ENCODE measurements at regions not wholly inside any gene's neighbourhood (a gene's known extent, or its start where the extent isn't known, plus 50 kb on each side); places are given as distances from the start of the nearest gene placed in this dataset.

DNA sequence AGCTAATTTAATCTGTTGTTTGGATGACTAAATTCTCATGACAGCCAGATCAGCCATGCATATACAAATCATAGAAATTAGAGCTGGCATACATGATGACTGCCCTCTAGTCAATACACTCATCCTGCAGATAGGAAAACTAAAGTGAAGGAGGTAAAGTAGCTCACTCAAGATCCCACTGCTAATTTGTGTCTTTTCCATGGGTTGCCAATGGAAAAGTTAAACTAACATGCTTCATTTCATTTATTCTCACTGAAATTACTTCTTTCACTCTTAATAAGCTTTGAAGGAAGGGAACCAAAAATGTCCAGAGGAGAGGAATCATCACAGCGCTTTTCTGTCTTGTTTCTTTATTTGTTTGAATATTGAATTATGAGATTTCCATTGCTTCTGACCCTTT lies 308.2 kb downstream of the GJA1 start:
- TF ChIP-seq, protein P1, sequence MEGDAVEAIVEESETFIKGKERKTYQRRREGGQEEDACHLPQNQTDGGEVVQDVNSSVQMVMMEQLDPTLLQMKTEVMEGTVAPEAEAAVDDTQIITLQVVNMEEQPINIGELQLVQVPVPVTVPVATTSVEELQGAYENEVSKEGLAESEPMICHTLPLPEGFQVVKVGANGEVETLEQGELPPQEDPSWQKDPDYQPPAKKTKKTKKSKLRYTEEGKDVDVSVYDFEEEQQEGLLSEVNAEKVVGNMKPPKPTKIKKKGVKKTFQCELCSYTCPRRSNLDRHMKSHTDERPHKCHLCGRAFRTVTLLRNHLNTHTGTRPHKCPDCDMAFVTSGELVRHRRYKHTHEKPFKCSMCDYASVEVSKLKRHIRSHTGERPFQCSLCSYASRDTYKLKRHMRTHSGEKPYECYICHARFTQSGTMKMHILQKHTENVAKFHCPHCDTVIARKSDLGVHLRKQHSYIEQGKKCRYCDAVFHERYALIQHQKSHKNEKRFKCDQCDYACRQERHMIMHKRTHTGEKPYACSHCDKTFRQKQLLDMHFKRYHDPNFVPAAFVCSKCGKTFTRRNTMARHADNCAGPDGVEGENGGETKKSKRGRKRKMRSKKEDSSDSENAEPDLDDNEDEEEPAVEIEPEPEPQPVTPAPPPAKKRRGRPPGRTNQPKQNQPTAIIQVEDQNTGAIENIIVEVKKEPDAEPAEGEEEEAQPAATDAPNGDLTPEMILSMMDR (IDR thresholded peaks at IDR 0.05), result no peak
- Histone ChIP-seq H3K4me2 (ENCODE audit: low read length) (no peak overlapping the region), H3K27me3 (ENCODE audit: control insufficient read depth, insufficient read depth, low read length) (no peaks in the 10 kb centered on the region), H3K9me3 (ENCODE audit: control insufficient read depth, low read length) (no peaks in the 10 kb centered on the region), H3K4me1 (no peaks in the 10 kb centered on the region), H3K27ac (no peak overlapping the region), H3K36me3 (ENCODE audit: control insufficient read depth, insufficient read depth, low read length) (no peaks in the 10 kb centered on the region), H3K4me3 (ENCODE audit: low read depth, low read length) (no peak overlapping the region), H3K9ac (no peak overlapping the region), H3K79me2 (no peaks in the 10 kb centered on the region), H2AFZ (no peak overlapping the region)

- no peak overlapping the region for H3K9ac ChIP-seq
- H3K27ac ChIP-seq, result no peak overlapping the region
- no peaks in the 10 kb centered on the region for H3K27me3 ChIP-seq (ENCODE audit: control insufficient read depth, insufficient read depth, low read length)
- H3K9me3 ChIP-seq (ENCODE audit: control insufficient read depth, low read length), result no peaks in the 10 kb centered on the region
- no peaks in the 10 kb centered on the region for H3K36me3 ChIP-seq (ENCODE audit: control insufficient read depth, insufficient read depth, low read length)
- no peak overlapping the region for H3K4me3 ChIP-seq (ENCODE audit: low read depth, low read length)
- no peaks in the 10 kb centered on the region for H3K79me2 ChIP-seq
- H3K4me1 ChIP-seq, result no peaks in the 10 kb centered on the region
- H3K4me2 ChIP-seq (ENCODE audit: low read length), result no peak overlapping the region
- TF ChIP-seq, protein P1 (IDR thresholded peaks at IDR 0.05), result no peak
- no peak overlapping the region for H2AFZ ChIP-seq
These were observed 312.9 kb downstream of the GJA1 start for GRCh38 chr6:121748376-121748775.

DNA sequence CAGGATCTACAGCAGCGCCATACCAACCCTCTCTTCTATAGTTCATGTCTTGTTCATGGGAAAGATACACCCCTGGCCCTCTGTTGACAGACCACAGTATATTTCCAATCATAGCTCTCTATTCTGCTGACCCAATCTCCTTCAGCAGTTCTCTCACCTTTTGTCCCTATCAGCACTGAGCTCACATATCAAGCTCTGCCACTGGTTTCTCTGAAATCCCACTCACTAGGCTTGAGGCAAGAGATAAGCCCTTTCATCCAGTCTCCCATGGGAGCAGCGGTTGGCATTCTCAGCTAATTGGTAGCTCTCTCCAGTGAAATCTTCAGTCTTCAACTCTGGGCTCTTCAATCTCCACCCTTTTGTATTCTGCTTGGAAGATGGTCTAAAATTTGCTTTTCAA lies 313.4 kb downstream of the GJA1 start:
- Histone ChIP-seq H3K9ac (no peak overlapping the region), H3K4me1 (no peaks in the 10 kb centered on the region), H3K4me3 (ENCODE audit: low read depth, low read length) (no peak overlapping the region), H3K27ac (no peak overlapping the region), H3K9me3 (ENCODE audit: control insufficient read depth, low read length) (no peaks in the 10 kb centered on the region), H2AFZ (no peak overlapping the region), H3K27me3 (ENCODE audit: control insufficient read depth, insufficient read depth, low read length) (no peaks in the 10 kb centered on the region), H3K36me3 (ENCODE audit: control insufficient read depth, insufficient read depth, low read length) (no peaks in the 10 kb centered on the region), H3K79me2 (no peaks in the 10 kb centered on the region), H3K4me2 (ENCODE audit: low read length) (no peak overlapping the region)
- TF ChIP-seq, protein P1 (IDR thresholded peaks at IDR 0.05), result no peak

DNA sequence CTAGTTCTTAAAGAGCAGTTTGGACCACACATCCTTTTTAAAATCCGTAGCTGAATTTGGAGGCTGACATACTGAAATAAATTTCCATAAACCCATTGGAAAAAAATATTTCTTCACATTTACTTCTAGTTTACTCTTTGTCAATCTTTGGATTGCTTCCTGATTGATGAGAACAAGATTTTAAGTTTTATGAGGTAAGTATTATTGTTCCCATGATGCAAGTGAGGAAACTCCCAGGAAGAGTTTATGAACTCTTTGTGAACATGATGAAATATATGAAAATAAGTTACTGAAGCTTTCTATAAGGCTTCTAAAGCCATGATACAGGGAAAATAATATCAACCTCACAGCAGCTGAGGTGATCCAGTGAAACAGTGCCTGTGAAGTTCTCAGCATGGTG lies 320.0 kb downstream of the GJA1 start:
- no peak overlapping the region for H3K27ac ChIP-seq
- no peaks in the 10 kb centered on the region for H3K4me1 ChIP-seq
- H3K9ac ChIP-seq, result no peak overlapping the region
- H3K4me2 ChIP-seq (ENCODE audit: low read length), result no peak overlapping the region
- TF ChIP-seq, protein P1 (IDR thresholded peaks at IDR 0.05), result no peak
- no peaks in the 10 kb centered on the region for H3K9me3 ChIP-seq (ENCODE audit: control insufficient read depth, low read length)
- no peaks in the 10 kb centered on the region for H3K36me3 ChIP-seq (ENCODE audit: control insufficient read depth, insufficient read depth, low read length)
- H3K27me3 ChIP-seq (ENCODE audit: control insufficient read depth, insufficient read depth, low read length), result no peaks in the 10 kb centered on the region
- H3K4me3 ChIP-seq (ENCODE audit: low read depth, low read length), result no peak overlapping the region
- H2AFZ ChIP-seq, result no peak overlapping the region
- no peaks in the 10 kb centered on the region for H3K79me2 ChIP-seq

- Histone ChIP-seq H2AFZ (no peak overlapping the region), H3K4me1 (no peaks in the 10 kb centered on the region), H3K36me3 (ENCODE audit: control insufficient read depth, insufficient read depth, low read length) (no peaks in the 10 kb centered on the region), H3K4me3 (ENCODE audit: low read depth, low read length) (no peak overlapping the region), H3K27ac (no peak overlapping the region), H3K9ac (no peak overlapping the region), H3K9me3 (ENCODE audit: control insufficient read depth, low read length) (no peaks in the 10 kb centered on the region), H3K27me3 (ENCODE audit: control insufficient read depth, insufficient read depth, low read length) (no peaks in the 10 kb centered on the region), H3K79me2 (no peaks in the 10 kb centered on the region), H3K4me2 (ENCODE audit: low read length) (no peak overlapping the region)
- TF ChIP-seq, protein P1 (IDR thresholded peaks at IDR 0.05), result no peak
These were observed 321.2 kb downstream of the GJA1 start for GRCh38 chr6:121756666-121757065.

All from parathyroid adenoma (tissue), 2 donors.